Mesenteric fat pad (tissue), 1 donor: ENCODE measurements at regions not wholly inside any gene's neighbourhood (a gene's known extent, or its start where the extent isn't known, plus 50 kb on each side); places are given as distances from the start of the nearest gene placed in this dataset.
"Not testable (repeated sequence)": the region's sequence is repeated elsewhere in the genome, so short reads cannot be mapped to it uniquely, and the experiment has no call there.

Source experiments
- DNase-seq: peaks from one replicate; pipeline ENCODE4 v3.0.0-alpha.2; 2020; ENCODE audit warnings: low spot score
- donor health status: DM: yes; HTN: yes; CAD: no.

GRCh38 chr4:30869387-30869786 is 149.2 kb downstream of the PCDH7 start:
- DNase-seq = not testable (repeated sequence)

- no peak for DNase-seq
These were observed 150.3 kb downstream of the PCDH7 start for GRCh38 chr4:30870513-30870912.

- no peak for DNase-seq
These were observed 155.6 kb downstream of the PCDH7 start for GRCh38 chr4:30875658-30876269.

- DNase-seq = no peak
These were observed 159.9 kb downstream of the PCDH7 start for GRCh38 chr4:30879855-30880598.

- no peak for DNase-seq
These were observed 161.8 kb downstream of the PCDH7 start for GRCh38 chr4:30881985-30882384.

GRCh38 chr4:30882443-30882842 is 162.3 kb downstream of the PCDH7 start:
- DNase-seq = no peak

- DNase-seq = no peak
These were observed 163.0 kb downstream of the PCDH7 start for GRCh38 chr4:30882995-30883675.

- no peak for DNase-seq
These were observed 181.6 kb downstream of the PCDH7 start for GRCh38 chr4:30901461-30902451.

- no peak for DNase-seq
These were observed 183.5 kb downstream of the PCDH7 start for GRCh38 chr4:30903502-30904214.

GRCh38 chr4:30904215-30904555 is 184.0 kb downstream of the PCDH7 start:
- DNase-seq = no peak

GRCh38 chr4:30904588-30904987 is 184.4 kb downstream of the PCDH7 start:
- no peak for DNase-seq

GRCh38 chr4:30912098-30912714 is 192.0 kb downstream of the PCDH7 start:
- no peak for DNase-seq

GRCh38 chr4:30916337-30917274 is 196.4 kb downstream of the PCDH7 start:
- no peak for DNase-seq

GRCh38 chr4:30917946-30918345 is 197.8 kb downstream of the PCDH7 start:
- DNase-seq = no peak

GRCh38 chr4:30919458-30919857 is 199.3 kb downstream of the PCDH7 start:
- no peak for DNase-seq

- no peak for DNase-seq
These were observed 199.9 kb downstream of the PCDH7 start for GRCh38 chr4:30920043-30920442.

- no peak for DNase-seq
These were observed 202.5 kb downstream of the PCDH7 start for GRCh38 chr4:30922625-30923024.

GRCh38 chr4:30924495-30924894 is 204.3 kb downstream of the PCDH7 start:
- DNase-seq = no peak

- no peak for DNase-seq
These were observed 209.5 kb downstream of the PCDH7 start for GRCh38 chr4:30929649-30930048.
